ENCODE measurements at regions not wholly inside any gene's neighbourhood (a gene's known extent, or its start where the extent isn't known, plus 50 kb on each side); places are given as distances from the start of the nearest gene placed in this dataset.

DNA sequence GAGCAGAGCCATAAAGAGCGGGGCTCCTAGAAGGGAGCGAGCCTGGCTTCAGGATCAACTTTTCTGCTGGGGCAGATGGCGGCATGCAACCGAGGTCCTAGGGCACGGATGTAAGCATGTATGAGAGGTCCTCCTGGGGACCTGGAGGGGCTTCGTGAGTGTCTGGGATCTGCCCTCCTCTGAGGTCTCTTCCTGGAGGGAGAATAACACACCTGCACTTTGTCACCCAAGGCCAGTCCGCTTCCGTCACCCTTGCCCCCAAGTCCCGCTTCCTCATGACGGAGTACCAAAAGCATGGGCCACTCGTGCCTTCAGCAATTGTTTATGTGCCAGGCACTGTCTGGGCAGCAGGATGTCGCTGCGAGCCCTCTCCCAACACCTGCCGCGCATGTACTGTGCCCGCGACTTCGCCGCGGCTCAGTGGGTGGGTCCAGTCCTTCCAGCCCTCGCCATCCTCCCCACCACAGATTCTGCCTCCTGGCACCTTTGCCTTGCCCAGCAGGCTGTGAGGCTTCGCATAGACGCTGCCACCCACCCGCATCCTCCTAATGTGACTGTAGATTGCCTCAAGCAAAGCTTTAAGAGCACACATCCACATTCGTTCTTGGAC, 60.0 kb upstream of the TMPRSS2 start:
- TF ChIP-seq, protein P1, sequence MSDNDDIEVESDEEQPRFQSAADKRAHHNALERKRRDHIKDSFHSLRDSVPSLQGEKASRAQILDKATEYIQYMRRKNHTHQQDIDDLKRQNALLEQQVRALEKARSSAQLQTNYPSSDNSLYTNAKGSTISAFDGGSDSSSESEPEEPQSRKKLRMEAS (IDR thresholded peaks at IDR 0.05; ENCODE audit: low read depth, low read length) = no peak
- TF ChIP-seq, protein P2, sequence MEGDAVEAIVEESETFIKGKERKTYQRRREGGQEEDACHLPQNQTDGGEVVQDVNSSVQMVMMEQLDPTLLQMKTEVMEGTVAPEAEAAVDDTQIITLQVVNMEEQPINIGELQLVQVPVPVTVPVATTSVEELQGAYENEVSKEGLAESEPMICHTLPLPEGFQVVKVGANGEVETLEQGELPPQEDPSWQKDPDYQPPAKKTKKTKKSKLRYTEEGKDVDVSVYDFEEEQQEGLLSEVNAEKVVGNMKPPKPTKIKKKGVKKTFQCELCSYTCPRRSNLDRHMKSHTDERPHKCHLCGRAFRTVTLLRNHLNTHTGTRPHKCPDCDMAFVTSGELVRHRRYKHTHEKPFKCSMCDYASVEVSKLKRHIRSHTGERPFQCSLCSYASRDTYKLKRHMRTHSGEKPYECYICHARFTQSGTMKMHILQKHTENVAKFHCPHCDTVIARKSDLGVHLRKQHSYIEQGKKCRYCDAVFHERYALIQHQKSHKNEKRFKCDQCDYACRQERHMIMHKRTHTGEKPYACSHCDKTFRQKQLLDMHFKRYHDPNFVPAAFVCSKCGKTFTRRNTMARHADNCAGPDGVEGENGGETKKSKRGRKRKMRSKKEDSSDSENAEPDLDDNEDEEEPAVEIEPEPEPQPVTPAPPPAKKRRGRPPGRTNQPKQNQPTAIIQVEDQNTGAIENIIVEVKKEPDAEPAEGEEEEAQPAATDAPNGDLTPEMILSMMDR (IDR thresholded peaks at IDR 0.05; ENCODE audit: low read depth, low read length) = no peak
- TF ChIP-seq POLR2A (IDR thresholded peaks at IDR 0.05; ENCODE audit: extremely low read depth, insufficient read length) (no peak), MYC (IDR thresholded peaks at IDR 0.05; ENCODE audit: low read depth, low read length) (no peak)

All from NB4 (cell line).